Head of caudate nucleus (tissue), 42 donors: ENCODE measurements at regions not wholly inside any gene's neighbourhood (a gene's known extent, or its start where the extent isn't known, plus 50 kb on each side); places are given as distances from the start of the nearest gene placed in this dataset.
A peak's percentile ranks its signal among the peaks of the same experiment; 100 is the strongest.
"Not testable (repeated sequence)": the region's sequence is repeated elsewhere in the genome, so short reads cannot be mapped to it uniquely, and the experiment has no call there.

Experiments
- DNase-seq, 42 donors: peaks; one replicate each; pipeline versions ENCODE4 v3.0.0 to v3.0.0-alpha.2; 2020 to 2021; ENCODE audit warnings: mixed read lengths in 7 of 42
- intact Hi-C: fragments of 100-400 bp; cut with DNase I; formaldehyde crosslinking; loops from one replicate; pipeline ENCODE4 v1.15.0; 2022

DNA sequence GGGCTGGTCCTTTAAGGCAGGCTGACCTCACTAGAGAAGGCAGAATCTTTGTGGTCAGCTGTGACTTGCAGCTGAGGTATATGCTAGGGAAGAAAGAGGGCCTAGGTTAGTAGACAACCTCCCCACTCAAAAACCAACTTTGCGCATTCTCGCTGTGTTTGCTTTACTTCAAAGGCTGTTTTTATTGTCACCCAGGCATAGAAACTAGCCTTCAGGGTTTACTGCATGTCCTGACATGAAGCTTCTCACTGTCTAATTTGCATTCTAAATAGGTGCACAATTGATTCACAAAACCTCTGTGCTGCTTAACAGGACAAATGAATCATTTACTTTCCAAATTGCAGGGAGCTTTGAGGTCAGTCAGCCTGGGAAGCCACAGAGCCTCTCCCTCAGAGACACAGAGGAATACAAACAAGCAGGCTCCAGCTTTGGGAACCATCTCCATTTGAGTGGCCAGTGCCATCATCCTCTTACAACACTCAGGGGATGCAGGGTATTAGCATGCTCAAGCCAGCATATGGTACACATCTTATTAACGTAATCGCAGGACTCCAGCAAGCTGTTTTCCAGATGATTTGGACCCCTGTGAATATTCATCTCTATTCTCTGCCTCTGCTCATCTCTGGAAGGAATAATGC, 596.4 kb upstream of the GHITM start:
- DNase-seq: no peak
- intact Hi-C loops: no loop called here

DNA sequence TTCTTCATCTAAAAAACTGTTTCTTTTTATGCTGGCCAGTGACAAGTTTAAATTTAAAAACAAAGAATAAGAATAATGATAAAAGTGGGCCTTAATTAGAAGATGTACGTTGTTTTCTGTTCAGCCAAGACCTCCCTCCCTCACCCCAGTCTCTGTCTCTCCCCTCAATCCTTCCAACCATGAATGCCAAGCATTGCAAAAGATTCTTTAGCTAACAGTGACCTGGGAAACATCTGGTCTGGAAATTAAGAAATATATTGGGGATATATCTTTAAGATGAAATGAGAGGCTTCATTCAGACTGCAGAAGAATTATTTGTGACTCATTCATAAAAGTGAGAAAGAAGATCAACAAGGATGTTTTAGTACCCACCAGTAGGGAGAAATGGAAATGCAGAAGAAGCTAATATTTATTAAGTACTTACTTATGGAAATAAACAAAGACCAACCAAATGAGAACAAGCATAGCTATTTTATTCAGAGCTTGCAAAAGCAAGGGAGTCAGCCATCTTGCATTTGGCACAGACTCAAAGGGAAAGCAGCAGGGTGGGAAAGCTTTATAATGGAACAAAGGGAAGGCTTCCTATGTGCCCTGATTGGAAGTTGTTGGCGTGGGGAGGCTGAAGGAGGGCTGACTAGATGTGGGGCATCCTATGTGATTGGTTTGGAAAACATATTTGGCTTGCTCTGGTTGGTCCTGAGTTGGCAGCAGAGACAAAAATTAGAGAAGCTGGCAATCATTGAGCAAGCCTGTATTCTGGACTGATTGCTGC, 595.4 kb upstream of the GHITM start:
- no peak for DNase-seq
- intact Hi-C loops: no loop called here

DNA sequence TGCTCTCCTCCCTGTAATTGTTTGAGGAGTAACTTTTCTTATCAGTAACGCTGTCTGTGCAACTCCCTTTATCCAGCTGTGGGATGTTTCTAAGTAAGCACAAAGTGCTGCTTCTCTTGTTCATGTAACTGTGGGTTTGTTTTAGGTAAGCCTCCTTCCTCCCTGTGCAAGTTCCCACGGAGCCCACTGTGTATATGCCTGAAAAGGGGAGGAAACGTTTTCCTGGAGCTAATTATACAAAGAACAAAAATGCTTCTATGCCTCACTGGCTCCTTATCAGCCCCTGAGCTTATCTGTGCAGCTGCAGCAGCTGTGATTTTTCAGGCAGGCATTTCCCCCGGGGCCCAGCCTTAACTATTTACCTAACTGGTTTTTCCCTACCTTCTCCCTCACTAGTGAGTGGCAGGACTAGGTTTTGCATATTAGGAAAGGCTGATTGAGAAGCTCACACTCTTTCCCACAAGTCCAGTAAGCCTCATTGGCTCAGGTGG, 593.4 kb upstream of the GHITM start:
- intact Hi-C loops: no loop called here
- no peak for DNase-seq

DNA sequence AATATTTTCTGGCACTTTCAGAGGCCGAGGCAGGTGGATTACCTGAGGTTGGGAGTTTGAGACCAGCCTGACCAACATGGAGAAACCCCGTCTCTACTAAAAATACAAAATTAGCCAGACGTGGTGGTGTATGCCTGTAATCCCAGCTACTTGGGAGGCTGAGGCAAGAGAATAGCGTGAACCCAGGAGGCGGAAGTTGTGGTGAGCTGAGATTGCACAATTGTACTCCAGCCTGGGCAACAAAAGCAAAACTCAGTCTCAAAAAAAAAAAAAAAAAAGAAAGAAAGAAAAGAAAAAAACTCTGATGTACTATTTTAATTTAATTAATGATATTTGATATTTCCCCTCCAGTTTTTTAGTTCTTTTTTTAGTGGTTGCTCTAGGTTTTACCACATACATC, 588.1 kb upstream of the GHITM start:
- intact Hi-C loops, DNase-seq: not testable (repeated sequence)

DNA sequence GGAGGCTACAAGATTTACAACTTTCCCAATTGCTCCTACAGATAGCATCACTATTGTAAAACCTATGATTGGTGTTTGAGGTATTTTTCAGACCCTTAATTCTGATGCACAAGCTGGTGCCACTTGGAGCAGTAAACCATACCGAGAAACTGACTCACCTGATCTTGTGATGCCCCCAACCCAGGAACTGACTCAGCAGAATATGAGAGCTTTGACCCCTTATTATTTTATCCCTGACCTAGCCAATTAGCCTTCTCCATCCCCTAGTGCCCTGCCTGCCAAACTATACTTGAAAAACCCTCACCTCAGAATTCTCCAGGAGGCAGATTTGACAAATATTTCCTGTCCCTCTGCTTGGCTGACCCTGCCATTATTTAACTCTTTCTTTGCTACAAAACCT, 585.9 kb upstream of the GHITM start:
- intact Hi-C loops: no loop called here
- DNase-seq: no peak

DNA sequence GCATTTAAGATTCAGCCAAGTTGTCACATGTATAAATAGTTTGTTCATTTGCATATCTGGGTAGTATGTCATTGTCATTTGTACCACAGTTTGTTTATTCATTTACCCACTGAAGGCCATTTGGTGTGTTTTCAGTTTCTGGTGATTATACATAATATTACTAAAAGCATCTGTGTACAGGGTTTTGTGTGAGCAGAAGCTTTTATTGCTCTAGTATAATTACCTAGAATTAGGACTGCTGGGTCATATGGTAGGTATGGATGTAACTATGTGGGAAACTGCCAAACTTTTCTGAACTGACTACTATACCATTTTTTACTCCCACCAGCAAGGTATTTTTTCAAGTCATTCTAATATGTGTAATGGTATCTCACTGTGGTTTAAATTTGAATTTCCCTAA, 584.0 kb upstream of the GHITM start:
- DNase-seq: no peak
- intact Hi-C loops: no loop called here

DNA sequence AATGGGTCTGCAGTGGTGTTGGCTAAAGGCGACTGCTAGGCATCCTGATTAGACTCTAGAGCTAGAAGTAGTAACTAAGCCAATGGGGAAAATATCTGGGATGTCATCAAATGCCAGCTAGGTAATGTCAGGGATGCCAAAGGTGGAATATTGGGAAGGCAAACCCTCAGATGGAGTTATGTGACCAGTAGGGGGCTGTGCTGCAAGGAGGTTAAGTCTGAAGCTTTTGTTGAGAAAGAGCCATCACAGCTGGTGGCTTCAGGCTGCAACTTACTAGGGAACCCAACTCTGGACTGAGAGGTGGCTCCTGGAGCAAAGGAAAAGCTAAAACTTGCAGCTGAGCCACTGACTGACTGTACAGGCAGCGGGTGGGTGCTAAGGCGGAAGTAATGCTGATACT, 576.9 kb upstream of the GHITM start:
- intact Hi-C loops: no loop called here

DNA sequence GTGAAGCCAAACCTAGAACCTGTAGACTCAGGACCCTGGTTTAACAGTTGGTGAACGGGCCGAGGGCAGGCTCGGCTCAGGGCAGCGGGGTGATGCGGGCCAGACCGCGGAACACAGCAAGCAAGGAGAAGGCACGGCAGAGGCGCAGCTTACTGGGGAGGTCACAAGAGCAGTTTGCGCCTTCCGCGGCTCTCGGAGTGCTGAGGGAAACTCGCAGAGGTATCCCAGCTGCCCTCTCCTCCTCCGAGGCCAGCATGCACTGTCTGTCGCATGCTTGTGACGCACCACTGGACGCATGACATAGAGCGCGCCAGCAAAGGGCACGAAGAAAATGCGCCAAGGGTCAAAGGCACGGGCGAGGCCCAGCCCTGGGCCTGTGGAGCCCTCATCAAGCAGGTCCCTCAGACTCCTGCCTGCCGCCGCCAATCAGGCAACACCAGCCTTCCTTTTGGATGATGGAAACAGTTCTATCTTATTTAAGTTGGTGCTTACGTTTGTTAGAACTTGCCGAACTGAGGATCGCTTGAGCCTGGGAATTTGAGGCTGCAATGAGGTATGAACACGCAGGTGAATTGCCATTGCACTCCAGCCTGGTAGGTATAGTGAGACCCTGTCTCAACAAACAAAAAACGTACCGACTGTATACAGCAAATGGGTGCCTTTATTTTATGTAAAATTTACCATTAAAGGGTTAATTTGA, 574.3 kb upstream of the GHITM start:
- no peak for DNase-seq
- intact Hi-C loops: no loop called here

More for the DNA sequence above, 576.9 kb upstream of the GHITM start:
- DNase-seq: no peak

DNA sequence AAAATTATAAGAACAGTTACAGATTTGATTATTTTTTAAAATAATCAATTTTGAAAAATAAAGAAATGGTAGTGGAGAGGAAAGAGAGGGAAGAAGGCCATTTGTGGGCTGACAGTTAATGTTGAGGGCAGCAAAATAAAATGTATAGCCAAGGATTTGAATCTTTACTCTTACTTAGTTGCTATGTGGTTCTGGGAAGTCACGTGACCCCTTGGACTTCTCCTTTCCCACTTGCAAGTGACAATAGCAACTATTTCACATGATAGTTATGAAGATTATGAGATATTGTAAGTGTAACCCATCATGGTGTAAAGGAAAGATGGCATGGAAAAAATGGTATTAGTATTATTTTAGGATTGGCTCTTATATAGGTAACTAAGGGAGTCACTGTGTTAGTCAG, 567.3 kb upstream of the GHITM start:
- intact Hi-C loops: no loop called here
- no peak for DNase-seq

DNA sequence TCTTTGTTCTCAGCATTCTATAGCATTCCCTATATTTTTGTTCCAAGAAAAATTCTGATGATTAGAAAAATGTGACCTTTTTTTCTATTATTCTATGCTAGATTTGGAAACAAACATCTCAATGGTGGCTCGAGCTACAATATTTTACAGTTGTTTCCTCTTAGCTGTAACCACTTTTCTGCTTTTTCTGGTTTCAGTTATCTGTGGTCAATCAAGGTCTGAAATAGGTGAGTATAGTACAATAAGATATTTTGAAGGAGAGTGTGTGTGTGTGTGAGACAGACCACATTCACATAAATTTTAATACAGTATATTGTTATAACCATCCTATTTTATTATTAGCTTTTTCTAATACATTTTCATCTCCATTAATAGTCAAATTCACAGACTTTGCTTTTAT, 564.5 kb upstream of the GHITM start:
- intact Hi-C loops: no loop called here
- DNase-seq: no peak

DNA sequence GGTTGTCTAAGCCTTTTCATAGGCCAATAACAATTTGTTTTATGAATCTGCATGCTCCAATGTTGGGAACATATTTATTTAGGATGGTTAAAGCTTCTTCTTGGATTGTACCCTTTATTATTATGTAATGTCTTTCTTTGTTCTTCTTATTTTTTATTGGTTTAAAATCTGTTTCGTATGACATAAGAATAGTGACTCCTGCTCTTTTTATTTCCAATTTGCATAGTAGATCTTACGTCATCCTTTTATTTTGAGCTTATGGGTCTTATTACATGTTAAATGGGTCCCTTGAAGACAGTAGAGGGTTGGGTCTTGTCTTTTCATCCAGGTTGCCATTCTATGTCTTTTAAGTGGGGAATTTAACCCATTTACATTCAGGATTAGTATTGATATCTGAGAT, 561.9 kb upstream of the GHITM start:
- no peak for DNase-seq
- intact Hi-C loops: no loop called here

DNA sequence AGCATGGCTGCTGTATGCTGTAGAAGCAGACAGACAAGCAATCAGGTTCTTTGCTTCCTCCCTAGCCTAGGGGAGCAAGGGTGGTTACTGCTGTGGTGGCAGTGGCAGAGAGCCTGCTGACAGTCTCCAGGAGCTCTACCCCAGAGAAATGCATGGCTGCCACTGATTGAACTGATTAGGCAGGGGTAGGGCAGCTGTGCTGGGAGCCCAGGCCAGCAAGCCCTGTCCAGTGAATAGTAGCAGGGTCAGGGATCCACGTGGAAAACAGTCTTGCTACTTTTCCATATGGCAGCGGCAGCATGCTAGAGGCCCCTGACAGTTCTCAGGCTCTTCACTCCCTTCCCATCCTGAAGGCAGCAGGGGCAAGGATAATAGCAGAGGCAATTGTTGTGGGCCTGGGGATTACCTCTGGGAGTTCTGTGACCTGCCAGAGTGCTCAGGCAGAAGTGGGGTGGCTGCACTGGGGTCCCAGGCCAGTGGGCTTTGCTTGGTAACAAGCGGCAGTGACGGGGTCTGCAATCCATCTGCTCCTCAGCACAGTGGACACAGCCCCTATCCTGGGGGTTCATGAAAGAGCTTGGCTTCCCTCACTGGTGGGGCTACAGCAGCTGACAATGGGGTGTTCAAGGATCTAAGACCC, 558.8 kb upstream of the GHITM start:
- intact Hi-C loops: no loop called here
- DNase-seq: no peak

DNA sequence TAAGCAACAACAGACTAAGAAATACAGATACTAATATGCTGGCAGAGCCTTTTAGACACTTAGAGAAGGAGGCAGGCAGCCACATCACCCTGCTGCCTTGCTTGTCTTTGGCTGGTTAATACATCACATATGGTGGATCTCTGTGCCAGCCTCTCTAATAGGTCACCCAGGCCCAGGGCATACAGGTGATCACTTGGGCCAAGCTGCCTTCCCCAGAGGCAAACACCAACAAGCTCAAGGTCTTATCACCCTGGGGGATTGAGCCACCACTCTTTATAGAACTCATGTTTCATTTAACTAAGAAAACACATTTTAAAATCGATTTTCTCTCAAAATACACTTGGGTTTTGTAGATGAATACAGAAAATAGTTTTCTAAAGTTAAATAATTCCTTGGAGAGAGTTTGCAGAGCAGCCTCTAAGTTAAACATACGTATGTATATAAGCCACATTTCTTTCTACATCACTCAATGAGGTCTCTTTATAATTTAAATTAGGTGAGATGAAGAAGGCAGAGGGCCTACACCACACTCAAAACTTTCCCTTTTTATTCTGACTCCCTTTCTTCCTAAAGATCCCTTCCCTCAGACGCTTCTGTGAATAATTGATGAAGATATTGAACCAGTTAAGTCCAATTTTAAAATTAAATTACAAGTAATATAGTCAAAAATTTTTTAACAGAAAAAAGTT, 556.8 kb upstream of the GHITM start:
- intact Hi-C loops: no loop called here
- no peak for DNase-seq

DNA sequence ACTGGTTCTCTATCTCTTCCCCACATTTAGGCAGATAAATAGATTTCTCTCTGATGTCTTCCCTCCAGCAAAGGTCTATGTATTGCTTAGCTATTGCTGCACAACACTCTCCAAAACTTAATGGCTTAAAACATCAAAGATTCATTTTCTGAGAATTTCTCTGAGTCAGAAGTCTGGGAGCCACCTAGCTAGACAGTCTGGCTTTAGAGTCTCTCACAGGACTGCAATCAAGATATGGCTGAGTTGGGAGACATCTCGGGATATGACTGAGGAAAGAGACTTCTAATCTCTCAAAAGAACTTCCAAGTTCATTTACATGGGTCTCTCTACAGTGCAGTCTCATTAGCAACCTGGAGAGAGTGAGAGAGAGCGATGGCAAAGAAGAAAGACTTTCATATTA, 553.6 kb upstream of the GHITM start:
- no peak for DNase-seq
- intact Hi-C loops: no loop called here

DNA sequence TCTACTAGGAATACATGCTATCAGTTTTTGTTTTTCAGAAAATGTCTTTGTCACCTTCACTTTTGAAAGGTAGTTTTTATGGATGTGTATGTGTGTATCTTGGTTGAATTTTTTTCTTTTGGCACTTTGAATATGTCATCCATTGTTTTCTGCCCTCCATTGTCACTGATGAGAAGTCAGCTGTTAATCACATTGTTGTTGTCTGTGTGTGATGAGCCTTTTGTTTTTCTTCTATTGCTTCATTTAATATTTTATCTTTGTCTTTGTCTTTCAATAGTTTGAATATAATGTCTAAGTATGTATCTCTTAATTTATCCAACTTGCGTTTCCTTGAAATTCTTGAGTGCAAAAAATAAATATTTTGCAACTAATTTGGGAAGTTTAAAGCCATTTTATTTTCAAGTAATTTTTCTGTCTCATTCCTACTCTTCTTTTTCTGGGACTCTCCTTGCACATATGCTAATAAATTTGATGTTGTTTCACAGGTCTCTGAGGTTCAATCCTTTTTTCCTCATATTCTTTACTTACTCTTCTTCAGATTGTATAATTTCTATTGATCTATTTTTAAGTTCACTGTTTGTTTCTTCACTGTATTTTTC, 546.9 kb upstream of the GHITM start:
- intact Hi-C loops: no loop called here
- DNase-seq: no peak

DNA sequence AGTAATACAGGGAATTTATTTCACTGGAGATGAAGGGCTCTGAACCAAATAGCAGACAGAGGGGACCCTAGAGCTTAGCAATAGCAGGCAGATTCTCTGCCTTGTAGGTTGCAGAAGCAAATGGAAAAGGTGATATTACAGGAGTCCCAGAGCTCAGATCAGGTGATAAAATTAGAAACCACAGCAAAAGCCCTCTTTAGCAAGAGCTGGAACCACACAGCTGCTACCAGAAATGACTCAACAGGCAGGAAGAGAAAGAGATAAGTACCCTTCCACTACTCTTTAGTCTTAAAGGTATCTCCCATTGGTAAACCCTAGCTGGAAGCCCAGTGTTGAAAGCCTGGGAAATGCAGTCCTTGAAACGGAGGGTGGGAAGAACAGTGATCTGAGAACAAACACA, 535.6 kb upstream of the GHITM start:
- intact Hi-C loops: no loop called here
- no peak for DNase-seq

DNA sequence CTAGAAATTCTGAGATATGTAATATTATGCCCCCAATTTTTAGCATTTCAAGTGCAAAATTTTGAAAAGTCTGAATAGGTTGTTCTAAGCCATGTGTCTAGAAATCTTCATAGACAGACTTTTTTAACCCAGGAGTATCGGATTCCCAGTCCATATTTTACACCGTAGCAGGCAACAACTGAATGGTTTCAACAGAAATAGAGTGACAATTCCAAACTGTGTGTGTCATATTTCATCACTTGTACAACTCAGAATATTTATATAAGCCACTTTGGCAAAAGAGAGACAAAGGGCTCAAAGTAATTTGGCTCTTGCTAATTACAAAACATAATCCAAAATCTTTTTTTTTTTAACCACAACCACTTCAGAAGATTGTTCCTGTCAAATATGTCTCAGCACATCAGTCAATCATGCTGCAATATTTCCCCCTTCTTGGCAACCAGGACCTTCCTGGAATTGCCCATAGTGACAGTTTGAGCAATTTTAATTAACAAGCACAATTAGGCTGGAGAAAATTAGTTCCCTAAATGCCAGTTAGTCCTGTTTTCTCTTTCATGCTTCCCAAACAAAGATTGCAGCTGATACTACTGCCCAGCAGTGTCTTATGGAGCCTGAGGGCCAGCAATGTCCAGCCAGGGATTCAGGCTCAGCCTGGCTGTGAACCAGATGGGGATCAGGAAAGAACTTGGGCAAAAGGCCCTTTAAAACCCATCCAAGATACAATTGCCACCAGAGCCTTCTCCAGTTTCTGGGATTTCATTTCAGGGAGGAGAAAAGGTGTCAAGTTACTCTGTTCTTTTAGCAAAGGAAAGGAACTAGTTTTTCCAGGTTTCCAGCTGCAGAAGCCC, 533.3 kb upstream of the GHITM start:
- DNase-seq: peak in 2 of 42 donors; percentile 5 to 41
- intact Hi-C loops: no loop called here
